ENCODE measurements at regions not wholly inside any gene's neighbourhood (a gene's known extent, or its start where the extent isn't known, plus 50 kb on each side); places are given as distances from the start of the nearest gene placed in this dataset.

DNA sequence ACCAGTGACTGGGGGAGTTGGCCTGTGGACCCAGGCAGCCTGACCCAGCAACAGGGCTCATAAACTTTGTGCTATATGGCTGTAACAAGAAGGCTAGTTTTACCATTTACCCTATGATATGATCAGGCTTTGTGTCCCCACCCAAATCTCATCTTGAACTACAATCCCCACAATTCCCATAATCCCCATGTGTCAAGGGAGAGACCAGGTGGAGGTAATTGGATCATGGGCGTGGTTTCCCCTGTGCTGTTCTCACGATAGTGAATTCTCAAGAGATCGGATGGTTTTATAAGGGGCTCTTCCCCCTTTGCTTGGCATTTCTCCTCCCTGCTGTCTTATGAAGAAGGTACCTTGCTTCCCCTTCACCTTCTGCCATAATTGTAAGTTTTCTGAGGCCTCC is 111.2 kb upstream of the NLRP1 start:
- no peak for DNase-seq

DNA sequence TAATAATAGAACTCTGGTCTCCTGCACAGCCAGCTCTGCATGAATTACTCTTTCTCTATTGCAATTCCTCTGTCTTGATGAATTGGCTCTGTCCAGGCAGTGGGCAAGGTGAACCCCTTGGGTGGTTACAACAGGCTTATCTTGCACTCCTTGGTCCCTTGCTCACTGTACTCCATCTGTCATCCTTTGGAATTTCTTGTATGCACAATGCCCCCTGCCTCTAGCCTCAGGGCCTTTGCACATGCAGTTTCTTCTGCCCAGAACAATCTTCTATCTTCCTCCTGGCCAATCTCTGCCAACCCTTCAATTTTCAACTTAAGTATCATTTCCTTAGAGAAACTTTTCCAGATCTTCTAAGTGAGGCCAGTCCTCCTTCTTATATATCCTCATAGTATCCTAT is 114.7 kb upstream of the NLRP1 start:
- no peak for DNase-seq

DNA sequence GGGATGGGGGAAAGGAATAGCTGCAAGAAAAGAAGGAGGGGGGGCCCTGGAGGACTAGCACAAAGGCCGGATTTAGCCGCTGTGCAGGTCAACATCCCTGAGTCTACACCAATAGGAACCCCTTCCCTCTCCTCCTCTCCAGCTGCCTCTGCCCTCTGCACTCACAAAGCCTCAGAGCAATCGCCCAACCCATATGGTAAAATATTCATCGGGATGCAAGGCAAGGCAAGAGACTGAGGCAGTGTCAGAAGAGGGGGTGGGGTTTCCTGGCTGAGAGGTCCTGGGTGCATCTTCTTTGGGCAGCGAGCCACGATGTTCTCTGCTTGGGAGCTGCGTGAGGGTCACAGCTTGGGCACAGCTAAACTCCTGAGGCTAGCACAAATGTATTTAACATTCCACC is 115.5 kb upstream of the NLRP1 start:
- DNase-seq = no peak

GRCh38 chr17:5700745-5701144 is 116.4 kb upstream of the NLRP1 start:
- DNase-seq = no peak

- DNase-seq = no peak
These were observed 117.1 kb upstream of the NLRP1 start for GRCh38 chr17:5701381-5701780.

- DNase-seq = no peak
These were observed 118.7 kb upstream of the NLRP1 start for GRCh38 chr17:5702951-5703510.

GRCh38 chr17:5703736-5704135 is 119.4 kb upstream of the NLRP1 start:
- no peak for DNase-seq

- no peak for DNase-seq
These were observed 121.0 kb upstream of the NLRP1 start for GRCh38 chr17:5705081-5705875.

DNA sequence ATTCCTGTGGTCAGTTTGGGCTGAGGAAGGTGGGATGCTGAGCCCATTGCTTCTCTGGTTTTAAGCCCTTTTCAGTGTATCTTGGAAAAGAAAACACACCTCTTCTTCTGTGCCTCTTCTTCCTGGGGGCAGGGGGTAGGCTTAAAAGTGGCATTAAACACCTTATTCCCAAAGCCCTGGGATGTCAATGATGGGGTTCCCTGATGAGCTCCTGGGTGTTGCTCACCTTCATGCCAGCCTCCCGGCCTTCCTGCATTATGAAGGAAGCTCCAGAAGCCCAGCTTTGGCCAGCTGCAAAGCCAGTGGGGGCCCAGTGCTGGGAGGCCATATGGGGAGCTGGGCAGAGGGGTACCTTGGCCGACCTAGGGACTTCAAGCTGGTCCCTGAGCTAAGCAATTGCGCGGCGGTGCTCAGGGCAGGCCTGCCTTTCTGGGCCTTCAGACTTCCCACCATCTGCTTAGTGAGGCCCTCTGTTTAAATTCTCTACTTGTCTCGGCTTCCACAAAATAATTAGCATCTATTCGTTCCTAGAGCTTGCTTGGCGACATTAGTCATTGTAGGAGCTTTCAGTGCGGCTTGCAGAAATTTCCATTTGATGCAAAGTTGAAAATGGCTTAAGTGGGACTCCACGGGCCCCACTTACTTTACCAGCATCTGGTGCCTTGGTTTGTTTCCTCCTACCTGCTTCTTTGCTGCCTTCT is 121.7 kb upstream of the NLRP1 start:
- DNase-seq = no peak

DNA sequence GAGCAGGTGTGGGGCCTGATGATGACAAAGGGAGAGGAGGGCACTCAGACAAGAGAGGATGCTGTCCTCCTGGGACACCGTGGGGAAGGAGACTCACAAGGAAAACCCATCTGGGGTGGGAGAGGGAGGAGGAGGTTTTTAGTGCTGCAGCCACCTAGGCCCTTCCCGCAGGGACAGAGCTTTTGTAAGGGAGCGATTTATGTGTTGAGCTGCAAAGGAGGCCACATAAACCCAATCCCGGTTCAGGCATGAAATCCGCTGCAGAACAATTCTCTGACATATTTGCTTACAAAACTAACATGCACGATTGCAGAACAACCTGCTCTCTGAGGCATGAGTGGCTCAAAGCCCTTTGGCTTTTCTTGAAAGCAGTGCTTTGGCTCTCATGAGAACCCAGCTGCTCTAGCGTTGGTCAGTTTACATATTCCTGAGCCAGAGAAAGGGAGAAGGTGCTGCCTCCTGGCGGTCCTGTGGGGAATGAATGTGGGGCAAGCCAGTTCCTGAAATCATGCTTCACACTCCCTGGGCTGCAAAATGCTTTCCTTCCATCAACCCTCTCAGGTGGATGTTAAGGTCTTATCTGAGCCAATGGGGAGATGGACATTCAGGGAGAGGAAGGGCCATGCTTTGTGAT is 122.4 kb upstream of the NLRP1 start:
- DNase-seq = no peak

GRCh38 chr17:5707482-5707881 is 123.2 kb upstream of the NLRP1 start:
- no peak for DNase-seq

DNA sequence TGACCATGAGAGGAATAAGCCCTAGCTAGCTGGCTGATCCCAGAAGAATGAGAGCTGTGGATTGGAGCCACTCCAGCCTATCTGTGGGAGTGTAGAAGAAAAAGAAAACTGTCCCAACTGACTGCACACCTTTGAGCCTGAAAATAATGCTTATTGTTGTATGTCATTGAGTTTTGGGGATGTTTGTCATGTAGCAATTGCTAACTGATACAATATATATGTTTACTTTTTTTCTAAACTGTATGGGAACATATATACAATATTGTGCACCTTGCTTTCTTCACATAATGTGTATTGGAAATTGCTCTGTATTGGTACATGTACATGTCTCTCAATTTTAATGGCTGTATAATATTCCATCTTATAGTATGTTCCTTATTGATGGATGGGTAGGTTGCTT is 124.0 kb upstream of the NLRP1 start:
- no peak for DNase-seq

- DNase-seq = no peak
These were observed 127.0 kb upstream of the NLRP1 start for GRCh38 chr17:5711344-5711743.

GRCh38 chr17:5714993-5715392 is 130.7 kb upstream of the NLRP1 start:
- no peak for DNase-seq

DNA sequence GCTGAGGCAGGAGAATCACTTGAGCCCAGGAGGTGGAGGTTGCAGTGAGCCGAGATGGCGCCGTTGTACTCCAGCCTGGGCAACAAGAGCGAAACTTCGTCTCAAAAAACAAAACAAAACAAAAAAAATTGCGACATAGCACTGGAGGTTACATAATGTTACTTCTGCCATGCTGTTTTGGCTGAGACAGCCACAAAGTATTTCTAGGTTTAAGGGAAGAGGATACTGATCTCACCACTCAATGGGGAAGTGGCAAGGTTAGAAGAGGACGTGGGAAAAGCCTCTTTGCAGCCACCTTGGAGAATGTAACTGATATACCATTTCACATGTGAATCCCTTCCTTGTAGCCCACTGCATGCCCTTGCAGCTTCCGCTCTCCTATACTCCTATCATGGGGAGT is 131.2 kb upstream of the NLRP1 start:
- no peak for DNase-seq

- no peak for DNase-seq
These were observed 134.4 kb upstream of the NLRP1 start for GRCh38 chr17:5718726-5719125.

- DNase-seq = no peak
These were observed 135.7 kb upstream of the NLRP1 start for GRCh38 chr17:5719976-5720375.

DNA sequence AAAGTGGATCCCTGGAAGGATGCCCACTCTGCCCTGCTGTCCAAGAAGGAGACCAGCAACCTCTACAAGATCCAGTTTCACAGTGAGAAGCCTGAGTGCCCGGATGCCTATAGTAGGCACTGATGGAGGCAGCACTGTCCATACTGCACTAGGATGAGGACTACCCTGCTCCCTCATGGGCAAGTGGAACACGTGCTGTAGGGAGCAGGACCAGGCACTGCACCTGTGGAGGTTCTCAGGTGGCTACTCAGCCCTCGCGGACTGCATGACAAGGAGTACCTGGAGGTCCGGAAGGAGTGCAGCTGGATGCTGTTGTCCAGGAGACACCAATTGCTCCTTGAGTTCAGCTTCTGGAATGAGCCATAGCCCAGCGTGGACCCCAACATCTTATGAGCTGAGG is 146.1 kb upstream of the NLRP1 start:
- no peak for DNase-seq

DNA sequence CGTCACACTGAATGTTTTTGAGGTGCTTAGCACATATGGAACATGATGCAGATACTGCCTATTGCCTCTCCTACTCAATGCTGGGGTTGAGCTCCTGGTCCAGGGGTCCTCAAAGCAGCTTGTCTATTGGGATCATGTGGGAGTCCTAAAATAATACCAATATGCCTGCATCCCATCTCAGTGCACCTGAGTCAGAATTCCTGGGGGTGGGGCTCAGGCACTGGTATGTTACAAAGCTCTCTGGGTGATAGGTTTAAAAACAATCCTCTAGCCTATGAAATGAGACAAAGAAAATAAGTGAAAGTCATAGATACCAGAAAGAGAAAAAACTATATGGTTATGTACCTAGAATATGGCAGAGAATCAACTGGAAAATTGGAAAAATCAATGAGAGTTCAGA is 156.6 kb upstream of the NLRP1 start:
- no peak for DNase-seq

GRCh38 chr17:5741810-5742209 is 157.5 kb upstream of the NLRP1 start:
- DNase-seq = no peak

DNA sequence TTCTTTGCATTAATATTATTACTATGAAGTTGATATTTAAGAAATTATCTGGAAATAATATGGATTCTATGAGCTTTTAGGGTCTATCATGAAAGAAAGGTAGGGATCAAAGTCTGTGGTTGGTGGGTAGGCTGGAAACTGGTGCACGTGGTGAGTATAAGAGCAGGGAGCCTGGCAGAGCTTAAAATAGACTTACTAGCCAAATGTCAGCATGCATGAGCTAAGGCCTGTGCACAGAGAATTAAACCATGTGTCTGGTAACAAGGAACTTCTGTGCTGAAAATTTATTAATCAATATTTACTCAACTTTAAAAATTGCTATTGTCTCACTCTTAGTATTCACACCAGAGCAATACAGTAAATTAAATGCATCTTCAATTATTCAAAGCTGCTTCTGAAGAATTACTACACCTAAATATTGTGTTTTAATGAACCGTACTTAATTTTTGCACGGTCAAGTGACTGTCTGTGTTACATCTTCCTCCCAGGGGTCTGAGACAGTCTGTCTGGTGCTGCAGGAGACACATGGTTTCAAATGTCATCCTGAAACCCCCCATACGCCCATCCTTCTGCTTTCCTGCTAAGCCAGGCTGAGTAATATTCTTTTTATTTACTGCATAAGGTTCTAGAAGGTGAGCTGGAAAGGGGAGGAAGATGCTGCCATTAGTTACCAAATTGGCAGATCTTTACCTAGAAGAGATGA is 161.0 kb upstream of the NLRP1 start:
- no peak for DNase-seq

GRCh38 chr17:5747276-5747675 is 163.0 kb upstream of the NLRP1 start:
- DNase-seq = no peak

- no peak for DNase-seq
These were observed 163.7 kb upstream of the NLRP1 start for GRCh38 chr17:5747964-5748363.
